ENCODE measurements at regions not wholly inside any gene's neighbourhood (a gene's known extent, or its start where the extent isn't known, plus 50 kb on each side); places are given as distances from the start of the nearest gene placed in this dataset.

DNA sequence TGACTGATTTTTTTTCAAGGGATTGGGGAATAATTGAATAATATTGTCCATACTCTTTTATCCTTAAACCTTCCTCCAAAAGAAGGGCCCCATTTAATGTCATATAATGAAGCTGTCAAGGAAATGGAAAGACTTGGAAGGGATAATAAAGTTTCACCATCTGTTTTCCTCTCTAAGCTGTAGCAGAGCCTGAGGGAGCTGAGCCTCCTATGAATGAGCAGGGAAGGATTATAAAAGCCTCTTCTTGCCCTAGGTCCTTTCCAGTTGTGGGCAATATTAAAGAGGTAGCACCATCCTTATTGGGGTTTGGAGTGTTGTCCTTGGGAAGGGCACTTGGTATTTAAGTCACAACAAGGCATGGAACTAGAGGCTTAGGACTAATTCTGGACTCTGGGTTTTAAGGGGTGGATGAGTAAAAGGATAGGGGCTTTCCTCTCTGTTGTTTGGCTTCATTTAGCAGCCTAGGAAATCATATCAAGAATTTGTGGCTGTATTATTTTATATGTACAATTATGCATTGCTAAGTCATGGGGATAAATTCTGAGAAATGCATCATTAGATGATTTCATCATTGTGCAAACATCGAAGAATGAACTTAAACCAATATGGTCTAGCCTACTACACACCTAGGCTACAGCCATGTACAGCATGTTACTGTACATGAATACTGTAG, 408.5 kb upstream of the DCN start:
- Mint-ChIP-seq H3K27me3 (ENCODE audit: low read depth, unreplicated experiment) (no peaks in the 10 kb centered on the region), H3K4me3 (ENCODE audit: unreplicated experiment) (no peak overlapping the region), H3K36me3 (ENCODE audit: low read depth, unreplicated experiment) (no peaks in the 10 kb centered on the region), H3K27ac (ENCODE audit: unreplicated experiment) (no peak overlapping the region), H3K9me3 (ENCODE audit: unreplicated experiment) (no peaks in the 10 kb centered on the region), H3K4me1 (ENCODE audit: low read depth, unreplicated experiment) (no peaks in the 10 kb centered on the region)
- no peak overlapping the region for H3K4me3 ChIP-seq (ENCODE audit: insufficient read depth, low read depth, low read length)
- FAIRE-seq (no peak), DNase-seq (ENCODE audit: low read depth) (no peak)
- no peak for TF ChIP-seq EZH2 (IDR thresholded peaks at IDR 0.05; ENCODE audit: insufficient read depth, low read length)
- TF ChIP-seq, protein P1, sequence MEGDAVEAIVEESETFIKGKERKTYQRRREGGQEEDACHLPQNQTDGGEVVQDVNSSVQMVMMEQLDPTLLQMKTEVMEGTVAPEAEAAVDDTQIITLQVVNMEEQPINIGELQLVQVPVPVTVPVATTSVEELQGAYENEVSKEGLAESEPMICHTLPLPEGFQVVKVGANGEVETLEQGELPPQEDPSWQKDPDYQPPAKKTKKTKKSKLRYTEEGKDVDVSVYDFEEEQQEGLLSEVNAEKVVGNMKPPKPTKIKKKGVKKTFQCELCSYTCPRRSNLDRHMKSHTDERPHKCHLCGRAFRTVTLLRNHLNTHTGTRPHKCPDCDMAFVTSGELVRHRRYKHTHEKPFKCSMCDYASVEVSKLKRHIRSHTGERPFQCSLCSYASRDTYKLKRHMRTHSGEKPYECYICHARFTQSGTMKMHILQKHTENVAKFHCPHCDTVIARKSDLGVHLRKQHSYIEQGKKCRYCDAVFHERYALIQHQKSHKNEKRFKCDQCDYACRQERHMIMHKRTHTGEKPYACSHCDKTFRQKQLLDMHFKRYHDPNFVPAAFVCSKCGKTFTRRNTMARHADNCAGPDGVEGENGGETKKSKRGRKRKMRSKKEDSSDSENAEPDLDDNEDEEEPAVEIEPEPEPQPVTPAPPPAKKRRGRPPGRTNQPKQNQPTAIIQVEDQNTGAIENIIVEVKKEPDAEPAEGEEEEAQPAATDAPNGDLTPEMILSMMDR (IDR thresholded peaks at IDR 0.05; ENCODE audit: insufficient read depth, low read depth, low read length) = no peak
- no peaks in the 10 kb centered on the region for H3K9me3 ChIP-seq (ENCODE audit: insufficient read depth, low read depth, low read length)
- no peaks in the 10 kb centered on the region for H3K27me3 ChIP-seq (ENCODE audit: insufficient read depth, low read length)
- no peak overlapping the region for H3K27ac ChIP-seq (ENCODE audit: low read depth, low read length)
- no peak overlapping the region for H3K9ac ChIP-seq (ENCODE audit: low read length)
- no peak overlapping the region for H2AFZ ChIP-seq (ENCODE audit: low read depth, low read length)
- no peaks in the 10 kb centered on the region for H3K4me1 ChIP-seq (ENCODE audit: insufficient read depth, low read length)
- H3K79me2 ChIP-seq (ENCODE audit: insufficient read depth, low read length) = no peaks in the 10 kb centered on the region
- no peak overlapping the region for H3K4me2 ChIP-seq (ENCODE audit: low read length)
- H3K36me3 ChIP-seq (ENCODE audit: insufficient read depth, low read length) = no peaks in the 10 kb centered on the region
- no peaks in the 10 kb centered on the region for H4K20me1 ChIP-seq (ENCODE audit: insufficient read depth, low read length)

DNA sequence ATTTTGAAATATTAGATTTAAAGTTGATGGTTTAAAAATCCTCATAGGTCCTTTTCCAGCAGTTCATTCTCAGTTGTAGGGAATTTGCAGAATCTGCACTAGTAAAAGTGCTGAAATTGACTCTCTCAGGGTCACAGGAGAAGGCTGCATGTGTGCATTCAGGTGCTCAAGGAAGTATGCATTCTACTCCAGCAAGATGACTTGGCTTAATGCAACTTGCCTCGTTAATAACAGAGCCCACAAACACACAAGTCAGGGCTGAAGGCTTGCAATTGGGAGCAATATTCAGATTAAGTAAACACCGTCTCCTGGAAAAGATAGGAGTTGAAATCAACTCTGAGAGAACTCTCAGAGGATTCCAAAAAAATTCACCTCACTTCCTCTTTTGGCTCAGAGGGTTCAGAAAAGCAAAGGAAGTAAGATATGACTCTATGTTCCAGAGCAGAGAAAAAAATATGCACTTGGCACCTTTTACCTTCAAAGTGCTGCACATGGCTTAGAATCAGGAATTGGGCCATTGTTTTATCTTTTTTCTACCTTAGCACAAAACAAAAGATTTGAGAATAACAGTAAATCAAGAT, 406.3 kb upstream of the DCN start:
- no peak for FAIRE-seq

More for the DNA sequence above, 406.3 kb upstream of the DCN start:
- TF ChIP-seq, protein P1 (IDR thresholded peaks at IDR 0.05; ENCODE audit: insufficient read depth, low read depth, low read length) = no peak
- TF ChIP-seq EZH2 (IDR thresholded peaks at IDR 0.05; ENCODE audit: insufficient read depth, low read length) = no peak
- DNase-seq (ENCODE audit: low read depth) = no peak
- Mint-ChIP-seq H3K9me3 (ENCODE audit: unreplicated experiment) (no peaks in the 10 kb centered on the region), H3K36me3 (ENCODE audit: low read depth, unreplicated experiment) (no peaks in the 10 kb centered on the region), H3K4me1 (ENCODE audit: low read depth, unreplicated experiment) (no peaks in the 10 kb centered on the region), H3K27ac (ENCODE audit: unreplicated experiment) (no peak overlapping the region), H3K27me3 (ENCODE audit: low read depth, unreplicated experiment) (no peaks in the 10 kb centered on the region), H3K4me3 (ENCODE audit: unreplicated experiment) (no peak overlapping the region)
- no peaks in the 10 kb centered on the region for H3K9me3 ChIP-seq (ENCODE audit: insufficient read depth, low read depth, low read length)
- no peaks in the 10 kb centered on the region for H3K36me3 ChIP-seq (ENCODE audit: insufficient read depth, low read length)
- no peaks in the 10 kb centered on the region for H3K27me3 ChIP-seq (ENCODE audit: insufficient read depth, low read length)
- no peaks in the 10 kb centered on the region for H3K79me2 ChIP-seq (ENCODE audit: insufficient read depth, low read length)
- no peak overlapping the region for H3K9ac ChIP-seq (ENCODE audit: low read length)
- H3K4me3 ChIP-seq (ENCODE audit: insufficient read depth, low read depth, low read length) = no peak overlapping the region
- no peak overlapping the region for H3K27ac ChIP-seq (ENCODE audit: low read depth, low read length)
- H3K4me1 ChIP-seq (ENCODE audit: insufficient read depth, low read length) = no peaks in the 10 kb centered on the region
- H2AFZ ChIP-seq (ENCODE audit: low read depth, low read length) = no peak overlapping the region
- no peak overlapping the region for H3K4me2 ChIP-seq (ENCODE audit: low read length)
- H4K20me1 ChIP-seq (ENCODE audit: insufficient read depth, low read length) = no peaks in the 10 kb centered on the region
